HG03571 (cell line): ENCODE measurements at regions not wholly inside any gene's neighbourhood (a gene's known extent, or its start where the extent isn't known, plus 50 kb on each side); places are given as distances from the start of the nearest gene placed in this dataset.
"Not testable (repeated sequence)": the region's sequence is repeated elsewhere in the genome, so short reads cannot be mapped to it uniquely, and the experiment has no call there.

Experiments
- ATAC-seq: cut with Tn5 transposase; IDR thresholded peaks from one replicate; pipeline ENCODE4 v1.9.1; 2021; ENCODE audit not compliant: unreplicated experiment

DNA sequence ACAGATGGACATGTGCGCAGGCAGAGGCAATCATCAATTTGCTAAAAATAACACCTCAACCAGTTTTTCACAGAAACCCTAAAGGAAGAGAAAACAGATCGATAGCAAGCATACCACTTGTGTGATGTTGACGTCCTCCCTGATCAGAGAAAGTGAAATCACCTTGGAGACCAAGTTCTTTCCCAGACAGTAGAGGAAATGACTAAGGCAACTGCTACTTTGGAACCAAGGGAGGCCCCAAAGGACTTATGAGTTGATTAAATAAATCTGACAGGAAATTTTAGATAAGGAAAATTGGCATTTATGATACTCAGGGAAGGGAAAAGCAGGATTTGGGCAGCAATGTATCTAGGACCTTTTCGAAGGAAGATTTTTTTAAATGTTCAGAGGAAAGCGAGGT, 267.1 kb upstream of the ASIC2 start:
- no peak for ATAC-seq

DNA sequence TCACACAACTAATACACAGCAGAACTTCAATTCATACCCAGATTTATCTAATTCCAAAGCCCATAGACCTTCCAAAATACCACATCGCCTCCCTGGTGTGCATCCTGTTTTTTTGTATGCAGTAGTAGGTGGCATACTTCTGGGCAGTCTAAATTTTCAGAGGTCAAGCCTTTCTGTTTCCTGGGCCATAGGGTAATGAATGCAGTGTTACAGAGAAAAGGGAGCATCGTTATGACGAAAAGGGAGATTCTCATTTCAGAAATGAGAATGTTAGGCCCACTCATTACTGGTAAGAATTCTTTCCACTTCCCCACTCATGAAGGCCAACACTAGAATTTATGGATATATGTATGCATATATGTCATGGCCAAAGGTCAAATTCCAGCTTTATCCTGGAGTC, 267.8 kb upstream of the ASIC2 start:
- ATAC-seq, result no peak

DNA sequence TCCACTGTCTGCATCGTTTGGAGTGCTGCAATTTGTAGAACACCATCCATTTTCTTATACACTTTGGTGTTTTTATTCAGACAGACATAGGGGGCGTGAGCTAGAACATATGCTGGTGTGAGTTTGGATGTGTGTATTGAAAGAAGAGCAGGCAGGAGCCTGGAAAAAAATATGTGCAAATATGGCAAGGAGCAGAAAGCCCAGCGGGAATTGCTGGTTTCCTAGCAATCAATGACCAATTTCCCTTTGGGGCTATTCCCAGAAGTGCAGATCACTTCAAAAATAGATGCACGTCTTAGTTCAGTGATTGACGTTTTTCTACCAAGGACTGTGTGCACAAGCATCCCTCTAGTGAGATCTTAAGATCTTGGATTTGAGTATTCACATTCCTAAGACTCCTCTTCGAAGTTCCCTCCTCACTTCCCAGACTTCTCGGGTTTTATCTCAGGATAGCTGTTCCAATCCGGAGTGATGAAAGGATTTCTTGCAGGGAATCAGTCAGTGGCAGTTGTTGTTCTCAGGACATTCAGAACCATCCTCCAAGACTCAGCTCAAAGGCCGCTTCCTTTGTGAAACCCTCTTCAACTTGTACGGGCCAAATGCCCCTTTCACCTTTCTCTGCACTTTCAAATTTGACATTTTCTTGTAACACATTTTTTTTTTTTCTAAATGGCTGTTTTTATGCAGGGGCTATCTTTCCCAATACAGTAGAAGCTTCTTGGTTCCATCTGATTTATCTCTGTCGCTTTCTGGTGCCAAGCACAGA, 268.7 kb upstream of the ASIC2 start:
- no peak for ATAC-seq

DNA sequence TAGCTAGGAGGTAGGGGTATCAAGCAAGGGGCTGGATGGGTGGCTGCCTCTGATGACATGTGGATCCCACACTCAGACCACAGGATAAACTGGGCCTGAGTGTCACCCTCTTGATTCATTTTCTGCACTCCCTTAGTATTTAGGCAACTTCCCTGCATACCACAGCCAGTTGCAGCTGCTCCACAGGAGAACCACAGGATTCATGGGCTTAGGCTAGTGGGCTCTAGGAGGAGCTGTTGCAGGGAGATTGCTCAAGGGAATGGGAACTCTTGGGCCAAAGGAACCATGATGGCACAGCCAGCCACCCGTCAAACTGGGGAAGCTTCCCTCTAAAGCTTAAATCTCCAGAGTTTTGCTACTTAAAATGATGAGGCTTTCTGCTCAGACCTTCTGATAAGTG, 269.7 kb upstream of the ASIC2 start:
- ATAC-seq, result no peak

DNA sequence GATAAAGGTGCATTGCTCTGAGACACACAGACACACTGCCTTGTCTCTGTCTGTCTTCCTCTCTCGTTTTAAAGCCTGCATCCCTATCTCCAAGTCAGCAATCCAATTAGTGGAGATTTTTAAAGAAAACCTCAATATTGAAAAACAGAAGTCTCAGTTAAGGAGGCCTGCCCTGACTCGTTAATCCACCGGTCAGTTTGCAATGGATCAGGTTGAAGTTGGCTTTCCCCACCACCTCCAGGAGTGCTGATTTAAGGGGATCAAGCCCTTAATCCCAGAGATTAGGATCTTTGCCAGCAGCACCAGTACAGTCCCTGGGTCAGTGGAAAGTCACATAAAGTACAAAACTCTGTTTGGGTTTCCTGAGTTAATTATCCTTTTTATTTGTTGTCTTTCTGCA, 271.1 kb upstream of the ASIC2 start:
- ATAC-seq, result no peak

DNA sequence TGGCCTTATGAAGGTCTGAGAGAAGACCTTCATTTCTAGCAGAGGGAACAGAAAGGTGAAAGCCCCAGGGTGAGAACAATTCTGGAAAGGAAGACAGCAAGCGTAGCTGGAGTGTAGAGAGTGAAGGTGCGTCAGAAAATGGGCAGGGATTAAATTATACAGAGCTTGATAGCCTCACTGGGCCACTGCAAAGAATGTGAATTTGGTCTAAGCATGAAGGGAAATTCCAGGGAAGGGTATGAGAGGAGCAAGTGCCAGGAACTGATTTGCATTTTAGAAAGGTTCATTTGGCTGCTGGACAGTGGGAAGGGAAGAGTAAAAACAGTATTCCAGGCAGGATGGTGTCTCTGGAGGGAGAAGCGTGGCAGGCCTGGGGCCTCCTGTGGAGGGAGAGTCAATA, 274.1 kb upstream of the ASIC2 start:
- ATAC-seq, result no peak

DNA sequence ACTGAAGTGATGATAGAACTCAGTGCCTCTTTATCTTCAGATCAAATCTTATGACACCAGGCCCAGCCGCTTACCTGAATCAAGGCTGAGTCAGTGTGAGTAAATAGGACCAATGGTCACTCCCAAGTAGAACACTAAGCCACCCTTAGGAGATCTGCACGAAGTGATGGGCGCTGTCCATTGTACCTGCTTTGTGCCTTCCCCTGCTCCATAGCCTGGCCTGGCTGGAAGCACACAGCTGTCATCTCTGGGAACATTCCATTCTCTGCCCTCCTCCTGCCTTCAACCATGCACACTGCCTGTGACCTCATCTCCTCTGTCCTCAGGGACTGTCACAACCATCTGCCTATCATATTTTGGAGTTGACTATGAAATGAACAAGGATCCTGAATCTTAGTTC, 279.5 kb upstream of the ASIC2 start:
- no peak for ATAC-seq

DNA sequence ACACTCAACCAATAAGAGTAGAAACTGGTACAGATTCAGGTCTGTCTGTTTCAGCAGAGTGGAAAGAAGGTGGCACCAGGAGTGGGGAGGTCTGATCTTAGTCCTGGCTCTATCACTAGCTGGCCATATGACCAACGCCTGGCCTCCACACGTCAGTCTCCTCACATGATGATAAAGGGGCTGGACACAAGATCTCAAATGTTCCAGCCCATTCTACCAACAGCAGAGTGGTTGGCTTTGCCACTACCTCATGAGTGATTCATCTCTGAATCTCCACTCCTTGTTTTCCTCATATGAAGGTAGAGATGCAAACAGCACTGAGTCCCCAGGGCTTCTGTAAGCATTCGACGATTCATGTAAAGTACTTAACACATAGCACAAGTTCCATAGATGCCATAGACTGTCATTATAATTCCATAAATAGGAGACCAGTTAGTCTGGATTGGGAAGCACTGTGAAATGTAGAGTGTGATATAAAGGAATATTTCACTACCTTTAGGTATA, 281.9 kb upstream of the ASIC2 start:
- ATAC-seq, result no peak

DNA sequence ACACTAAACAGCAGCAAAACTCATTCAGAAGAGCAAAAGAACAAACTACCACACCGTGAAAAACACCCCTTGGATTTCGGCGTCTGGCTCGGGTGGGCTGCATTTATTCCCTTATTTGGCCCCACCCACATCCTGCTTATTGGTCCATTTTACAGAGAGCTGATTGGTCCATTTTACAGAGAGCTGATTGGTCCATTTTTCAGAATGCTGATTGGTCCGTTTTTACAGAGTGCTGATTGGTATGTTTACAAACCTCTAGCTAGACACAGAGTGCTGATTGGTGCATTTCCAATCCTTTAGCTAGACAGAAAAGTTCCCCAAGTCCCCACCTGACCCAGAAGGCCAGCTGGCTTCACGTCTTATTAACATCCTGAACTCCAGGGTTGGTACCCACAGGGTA, 286.6 kb upstream of the ASIC2 start:
- not testable (repeated sequence) for ATAC-seq

DNA sequence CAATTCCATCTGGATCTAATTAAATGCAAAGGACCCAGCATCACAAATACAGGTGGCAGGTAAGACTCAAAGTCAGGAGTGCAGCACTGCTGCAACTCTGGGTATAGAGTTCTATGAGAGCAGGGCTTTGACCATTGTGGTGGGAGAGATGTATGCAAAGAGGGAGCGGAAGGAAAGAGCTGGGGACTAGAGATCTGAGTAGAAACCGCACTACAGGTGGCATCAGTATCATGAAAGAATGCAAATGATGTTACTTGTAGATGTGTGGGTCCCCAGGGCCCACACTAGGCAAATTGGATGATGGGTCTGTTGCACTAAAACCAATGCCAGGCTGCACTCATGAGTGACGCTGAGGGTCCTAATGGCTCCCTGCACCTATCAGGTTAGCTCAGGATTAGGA, 287.1 kb upstream of the ASIC2 start:
- ATAC-seq, result no peak

DNA sequence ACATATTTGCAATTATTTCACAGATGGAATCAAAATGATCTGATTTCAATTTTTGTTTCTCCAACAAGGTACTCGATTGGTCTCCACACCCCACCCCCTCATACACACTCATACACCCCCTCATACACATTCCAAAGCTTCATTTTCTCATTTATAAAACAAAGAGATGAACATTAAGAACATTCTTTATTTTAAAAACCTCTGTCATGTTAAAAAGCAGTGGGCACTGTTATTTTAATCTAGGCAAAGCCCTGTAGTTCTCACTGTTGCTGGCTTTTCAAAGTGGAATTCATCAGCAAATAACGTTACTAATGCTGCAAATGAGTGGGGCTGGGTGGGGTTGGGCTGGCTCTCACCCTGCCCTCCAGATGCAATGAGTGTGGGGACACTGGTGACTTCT, 289.6 kb upstream of the ASIC2 start:
- ATAC-seq, result no peak

DNA sequence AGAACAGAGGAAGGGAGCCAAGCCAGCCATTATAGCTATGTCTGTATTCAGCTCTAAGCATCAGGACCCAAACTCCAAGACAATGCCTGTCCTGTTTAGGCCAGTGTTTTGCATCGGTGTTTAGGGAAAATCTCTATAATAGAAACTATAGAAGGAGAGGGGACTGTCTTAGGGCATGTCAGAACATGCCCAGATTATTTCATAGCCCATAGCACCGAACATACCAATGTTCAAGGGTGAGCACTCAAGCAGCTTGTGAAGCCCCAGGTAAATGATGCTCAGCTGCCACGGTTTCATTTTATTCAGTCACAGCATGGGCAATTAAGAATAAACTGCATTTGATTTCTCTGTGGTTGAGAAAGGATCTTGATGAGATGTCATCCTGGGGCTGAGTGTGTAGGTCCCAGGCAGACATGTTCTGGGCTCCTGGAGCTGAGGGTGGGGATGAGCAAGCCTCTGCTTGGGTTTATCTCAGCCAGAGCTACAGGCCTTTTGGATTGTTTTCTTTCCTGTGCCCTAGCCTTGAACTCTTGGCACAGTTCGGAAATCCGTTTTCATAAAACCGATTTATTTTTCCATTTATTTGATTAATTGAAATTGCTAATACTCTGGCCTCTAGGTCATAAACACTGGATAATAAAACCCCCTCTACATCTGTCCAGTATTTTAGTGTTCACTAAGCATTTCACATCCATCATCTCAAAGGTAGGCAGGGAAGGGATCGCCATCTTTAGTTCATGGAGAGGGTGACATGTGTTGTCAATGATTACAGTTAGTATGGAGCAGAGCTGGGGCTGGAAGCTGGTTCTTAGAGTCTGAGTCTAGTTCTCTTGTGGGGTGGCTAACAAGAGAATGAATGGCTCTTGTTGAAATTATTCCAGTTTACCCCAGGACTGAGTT, 290.7 kb upstream of the ASIC2 start:
- ATAC-seq, result no peak

DNA sequence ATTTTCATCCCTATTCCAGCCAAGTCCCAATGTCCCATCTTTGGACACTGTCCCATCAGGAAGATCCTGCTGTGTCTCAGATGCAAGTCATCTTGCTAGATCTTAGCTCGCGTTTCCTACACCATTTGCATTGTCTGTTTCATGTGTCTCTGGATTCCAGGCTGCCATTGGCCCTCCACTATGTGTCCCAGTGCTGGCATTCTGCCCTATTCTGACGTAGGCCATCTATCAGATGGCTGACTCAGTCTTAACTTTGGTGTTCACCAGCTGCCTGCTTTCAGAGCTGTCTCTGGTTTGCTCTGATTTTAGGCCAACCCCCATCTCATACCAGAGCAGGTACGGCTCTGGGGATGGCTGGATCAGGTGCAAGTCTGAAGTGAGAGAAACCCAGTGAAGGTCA, 300.9 kb upstream of the ASIC2 start:
- no peak for ATAC-seq

DNA sequence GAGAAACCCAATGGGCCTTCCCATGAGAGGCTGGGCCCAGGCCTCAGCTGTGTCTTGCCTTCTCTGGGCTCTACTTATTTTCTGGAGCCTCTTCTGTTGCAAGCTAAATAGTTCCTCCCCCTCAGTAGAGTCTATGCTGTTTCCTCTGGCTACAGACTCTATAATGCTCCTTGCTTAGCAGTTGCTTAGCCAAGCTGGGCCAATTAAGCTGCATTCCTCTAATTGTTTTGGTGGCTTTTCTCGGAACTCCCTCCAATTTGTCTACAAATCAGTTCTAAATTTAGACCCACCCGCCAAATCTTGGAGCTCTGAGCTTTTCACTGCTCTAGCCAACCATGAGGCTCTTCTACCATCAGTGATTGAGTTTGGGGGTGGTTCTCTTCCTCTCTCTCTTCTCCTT, 302.7 kb upstream of the ASIC2 start:
- ATAC-seq, result no peak

DNA sequence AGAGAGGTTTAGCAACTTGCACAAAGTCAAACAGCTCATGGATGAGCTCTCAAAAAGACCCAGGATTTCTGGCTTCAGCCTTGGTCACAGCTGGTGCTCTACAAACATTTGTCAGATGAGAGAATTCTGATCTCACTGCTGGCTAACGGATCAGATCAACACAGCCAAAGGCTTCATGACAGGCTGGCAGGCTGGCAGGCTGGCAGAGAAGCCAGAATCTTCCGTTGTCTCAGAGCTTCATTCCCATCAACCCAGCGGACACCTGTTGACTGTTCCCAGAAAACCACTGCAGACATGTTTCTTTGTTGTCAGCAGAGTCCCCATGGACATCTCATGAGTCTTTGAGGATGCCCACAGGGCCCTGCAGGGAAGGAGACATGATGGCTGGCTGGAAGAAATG, 303.8 kb upstream of the ASIC2 start:
- no peak for ATAC-seq

DNA sequence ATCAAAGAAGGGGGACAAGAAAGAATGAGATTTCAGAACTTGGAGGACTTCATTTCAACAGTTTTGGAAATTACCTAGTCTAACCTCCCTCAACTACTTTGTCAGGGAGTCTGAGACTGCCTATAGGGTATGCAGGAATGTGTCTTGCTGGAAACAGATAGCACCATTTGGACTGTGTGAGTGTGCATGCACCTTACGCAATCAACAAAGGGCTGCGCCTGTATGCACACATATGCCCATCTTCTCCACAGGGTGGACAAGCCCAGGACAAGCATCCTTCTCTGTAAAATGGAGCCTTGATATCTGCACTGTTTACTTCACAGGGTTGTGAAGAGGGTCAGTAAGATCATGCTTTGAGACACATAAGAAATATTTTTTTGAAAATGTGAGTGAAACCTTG, 305.7 kb upstream of the ASIC2 start:
- ATAC-seq, result no peak

DNA sequence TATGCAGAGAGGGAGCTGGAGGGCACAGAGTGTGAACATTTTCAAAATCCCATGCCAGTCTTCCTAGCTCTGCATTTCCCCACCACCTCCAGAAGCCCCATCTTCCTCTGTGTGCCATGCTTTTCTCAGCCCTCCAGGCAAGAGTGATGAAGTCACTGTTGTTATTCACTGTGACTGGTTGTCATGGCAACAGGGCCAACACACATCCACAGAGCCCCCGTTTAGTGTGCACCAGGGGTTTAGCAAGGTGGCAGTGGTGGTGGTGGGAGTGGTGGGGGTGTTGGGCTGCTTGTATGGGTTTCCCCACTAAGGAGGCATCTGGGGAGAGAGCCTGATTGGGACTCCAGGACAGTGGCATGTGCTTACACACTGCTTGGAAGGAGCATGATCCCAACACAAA, 309.9 kb upstream of the ASIC2 start:
- ATAC-seq, result no peak

DNA sequence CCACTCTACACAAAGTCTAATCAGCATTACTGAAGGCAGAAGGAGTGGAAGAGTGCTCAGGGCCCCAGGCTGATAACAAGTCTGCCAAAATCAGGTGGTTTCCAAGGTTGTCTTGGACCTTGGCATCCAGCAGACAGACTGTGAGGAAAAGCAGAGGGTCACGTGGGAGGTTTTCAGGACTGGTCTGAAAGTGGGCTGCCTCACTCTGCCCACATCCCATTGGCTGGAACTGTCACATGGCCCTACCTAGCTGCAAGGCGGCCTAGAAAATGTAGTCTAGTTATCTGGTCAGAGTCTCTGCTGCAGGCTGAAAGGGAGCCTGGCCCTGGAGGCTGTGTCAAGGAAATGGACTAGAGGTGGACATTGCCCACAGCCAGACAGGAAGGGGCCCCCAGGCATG, 310.7 kb upstream of the ASIC2 start:
- ATAC-seq, result no peak

DNA sequence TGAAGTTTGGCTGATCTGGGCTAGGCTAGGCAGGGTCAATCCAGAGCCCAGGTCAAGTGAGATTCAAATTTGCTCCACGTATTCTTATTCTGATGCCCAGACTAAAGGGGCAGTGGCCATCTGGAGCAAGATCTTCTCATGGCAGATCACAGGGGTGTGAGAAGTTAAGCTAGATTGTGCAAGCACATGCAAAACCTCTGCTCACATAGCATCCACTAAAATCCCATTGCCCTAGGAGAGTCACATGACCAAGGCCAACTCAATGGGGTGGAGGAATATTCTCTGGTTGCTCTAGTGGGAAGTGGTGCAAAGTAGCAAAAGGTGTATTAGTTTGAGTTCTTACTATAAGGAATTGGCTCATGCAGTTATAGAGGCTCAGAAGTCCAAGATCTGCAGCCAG, 318.4 kb upstream of the ASIC2 start:
- no peak for ATAC-seq

DNA sequence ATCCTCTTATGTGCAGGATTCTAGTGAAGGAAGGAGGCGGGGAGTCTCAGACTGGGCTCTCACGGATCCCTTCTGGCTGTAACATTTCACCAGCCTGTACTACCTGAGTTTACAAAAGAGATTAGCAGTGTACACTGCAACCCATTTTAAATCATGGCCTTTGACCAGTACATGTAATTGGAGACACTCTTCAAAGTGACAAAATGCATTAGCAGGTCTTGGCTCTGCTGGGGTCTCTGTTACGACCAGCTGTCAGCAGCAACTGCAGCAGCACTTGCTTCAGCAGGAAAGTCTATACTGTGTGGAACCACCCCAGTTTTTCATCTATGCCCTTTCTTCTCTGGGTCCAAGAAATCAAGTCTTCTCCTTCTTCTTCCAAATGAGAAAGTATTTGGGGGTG, 322.8 kb upstream of the ASIC2 start:
- no peak for ATAC-seq

DNA sequence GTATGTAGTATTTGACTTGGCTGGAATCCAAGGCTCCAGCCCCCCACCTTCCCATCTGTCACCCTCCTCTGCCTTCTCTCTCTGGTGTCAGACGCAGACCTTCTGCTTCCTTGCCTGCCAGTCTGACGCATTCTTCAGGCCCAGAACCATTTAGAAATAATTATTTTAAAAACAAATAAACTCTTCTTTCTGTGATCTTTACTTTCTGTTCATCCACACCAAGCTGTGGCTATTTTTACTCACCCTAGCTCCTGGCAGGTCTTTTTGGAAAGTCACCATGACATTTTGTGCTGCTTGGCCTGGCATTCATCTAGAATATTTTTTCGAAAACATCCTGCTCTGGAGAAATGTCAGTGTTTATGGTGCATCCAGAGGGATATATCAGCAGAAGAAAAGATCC, 330.7 kb upstream of the ASIC2 start:
- ATAC-seq, result no peak
